ENCODE measurements at regions not wholly inside any gene's neighbourhood (a gene's known extent, or its start where the extent isn't known, plus 50 kb on each side); places are given as distances from the start of the nearest gene placed in this dataset.

GRCh38 chr4:74628852-74629620, 165.3 kb downstream of the BTC start:
- no peak for TF ChIP-seq CTCF (IDR thresholded peaks at IDR 0.05 in 4 of 5, conservative IDR thresholded peaks at IDR 0.05 in 1 of 5)
- TF ChIP-seq POLR2A (IDR thresholded peaks at IDR 0.05) = no peak
